GM23338 (cell line): ENCODE measurements at regions not wholly inside any gene's neighbourhood (a gene's known extent, or its start where the extent isn't known, plus 50 kb on each side); places are given as distances from the start of the nearest gene placed in this dataset.

Experiments
- ATAC-seq: fragments of 200-7000 bp; cut with Tn5 transposase; 3 replicates; pipeline ENCODE4 v1.9.1; 2020
- DNase-seq: peaks from one replicate; pipeline ENCODE4 v3.0.0-alpha.2; 2015; ENCODE audit warnings: low spot score
- H2AFZ ChIP-seq: fragments of 200-600 bp; sonication (generic); 2 replicates; pipeline ENCODE4 v1.8.0; 2016; ENCODE audit warnings: antibody characterized with exemption, mild to moderate bottlenecking, moderate library complexity
- H3F3A ChIP-seq: fragments of 200-600 bp; sonication (generic); replicated peaks from 2 replicates; pipeline ENCODE4 v1.8.0; 2017; ENCODE audit warnings: antibody characterized with exemption, mixed run types, low read depth
- H3K27ac ChIP-seq: fragments of 200-600 bp; sonication (generic); 2 replicates; pipeline ENCODE4 v1.6.1; 2016; ENCODE audit warnings: low read depth
- H3K27me3 ChIP-seq: fragments of 200-600 bp; sonication (generic); 2 replicates; pipeline ENCODE4 v1.8.0; 2016; ENCODE audit warnings: mild to moderate bottlenecking, mixed run types, moderate library complexity; ENCODE audit not compliant: insufficient read depth
- H3K36me3 ChIP-seq: fragments of 200-600 bp; sonication (generic); 2 replicates; pipeline ENCODE4 v1.8.0; 2016; ENCODE audit warnings: mild to moderate bottlenecking; ENCODE audit not compliant: insufficient read depth
- H3K4me1 ChIP-seq: fragments of 200-600 bp; sonication (generic); 2 replicates; pipeline ENCODE4 v1.8.0; 2016; ENCODE audit warnings: mild to moderate bottlenecking, moderate library complexity; ENCODE audit not compliant: insufficient read depth
- H3K4me2 ChIP-seq: fragments of 200-600 bp; sonication (generic); 2 replicates; pipeline ENCODE4 v1.7.1; 2017; ENCODE audit warnings: mixed run types
- H3K4me3 ChIP-seq: fragments of 200-600 bp; sonication (generic); 2 replicates; pipeline ENCODE4 v1.6.1; 2016; ENCODE audit warnings: mixed run types
- H3K79me2 ChIP-seq: fragments of 200-600 bp; sonication (generic); replicated peaks from 2 replicates; pipeline ENCODE4 v1.8.0; 2017; ENCODE audit warnings: mild to moderate bottlenecking; ENCODE audit not compliant: insufficient read depth
- H3K9me2 ChIP-seq: fragments of 200-600 bp; sonication (generic); 2 replicates; pipeline ENCODE4 v1.8.0; 2017; ENCODE audit not compliant: insufficient read depth
- H4K20me1 ChIP-seq: fragments of 200-600 bp; sonication (generic); replicated peaks from 2 replicates; pipeline ENCODE4 v1.8.0; 2017; ENCODE audit warnings: mild to moderate bottlenecking; ENCODE audit not compliant: insufficient read depth
- H3K27ac Mint-ChIP-seq: 2 replicates; pipeline ENCODE4 v1.8.0; 2020; ENCODE audit warnings: inconsistent platforms, mild to moderate bottlenecking, moderate library complexity, mixed read lengths
- H3K27me3 Mint-ChIP-seq: 3 replicates; pipeline ENCODE4 v1.8.0; 2022; ENCODE audit warnings: low read depth, mild to moderate bottlenecking, moderate library complexity, mixed read lengths, inconsistent platforms; ENCODE audit not compliant: insufficient read depth, poor library complexity
- H3K36me3 Mint-ChIP-seq: 3 replicates; pipeline ENCODE4 v1.8.0; 2021; ENCODE audit warnings: low read depth, mild to moderate bottlenecking, inconsistent platforms, moderate library complexity, mixed read lengths
- H3K4me1 Mint-ChIP-seq: 3 replicates; pipeline ENCODE4 v1.8.0; 2020; ENCODE audit warnings: mild to moderate bottlenecking, inconsistent platforms, mixed read lengths
- H3K4me3 Mint-ChIP-seq: 3 replicates; pipeline ENCODE4 v1.8.0; 2021; ENCODE audit warnings: moderate library complexity, mild to moderate bottlenecking, inconsistent platforms, mixed read lengths
- H3K9me3 Mint-ChIP-seq: 3 replicates; pipeline ENCODE4 v1.8.0; 2020; ENCODE audit warnings: moderate library complexity, mild to moderate bottlenecking, inconsistent platforms, mixed read lengths
- CREB1 ChIP-seq: fragments of 250-450 bp; sonication (Bioruptor Pico); IDR thresholded peaks from 2 replicates; pipeline ENCODE4 v1.5.0; 2020; ENCODE audit warnings: low read depth, mild to moderate bottlenecking, moderate library complexity
- EZH2 ChIP-seq: fragments of 200-600 bp; sonication (generic); IDR thresholded peaks from one replicate; pipeline ENCODE4 v1.8.0; 2017; ENCODE audit warnings: antibody characterized with exemption, mild to moderate bottlenecking, low read depth; ENCODE audit not compliant: unreplicated experiment
- EZH2phosphoT487 ChIP-seq: fragments of 200-600 bp; sonication (generic); IDR thresholded peaks from one replicate; pipeline ENCODE4 v1.8.1; 2018; ENCODE audit warnings: antibody characterized with exemption; ENCODE audit not compliant: unreplicated experiment
- JUNB ChIP-seq: IDR thresholded peaks from one replicate; pipeline ENCODE4 v1.6.1; 2016; ENCODE audit warnings: antibody characterized with exemption; ENCODE audit not compliant: unreplicated experiment
- POLR2AphosphoS5 ChIP-seq: IDR thresholded peaks from 2 replicates; pipeline ENCODE4 v1.6.1; 2016; ENCODE audit warnings: antibody characterized with exemption, low read depth
- STAT1 ChIP-seq: IDR thresholded peaks from one replicate; pipeline ENCODE4 v1.6.1; 2016; ENCODE audit warnings: antibody characterized with exemption; ENCODE audit not compliant: unreplicated experiment
- ZNF114 ChIP-seq: fragments of 250-450 bp; sonication (Bioruptor Pico); IDR thresholded peaks from 2 replicates; pipeline ENCODE4 v1.5.0; 2020; ENCODE audit warnings: mild to moderate bottlenecking, moderate library complexity
- ZNF331 ChIP-seq: fragments of 250-450 bp; sonication (Bioruptor Pico); IDR thresholded peaks from 2 replicates; pipeline ENCODE4 v1.5.0; 2020; ENCODE audit warnings: low read depth, mild to moderate bottlenecking, moderate library complexity
- TF ChIP-seq, protein P1 (sequence below): fragments of 250-450 bp; sonication (Bioruptor Pico); IDR thresholded peaks from 2 replicates; pipeline ENCODE4 v1.5.0; 2020; ENCODE audit warnings: mild to moderate bottlenecking, moderate library complexity

DNA sequence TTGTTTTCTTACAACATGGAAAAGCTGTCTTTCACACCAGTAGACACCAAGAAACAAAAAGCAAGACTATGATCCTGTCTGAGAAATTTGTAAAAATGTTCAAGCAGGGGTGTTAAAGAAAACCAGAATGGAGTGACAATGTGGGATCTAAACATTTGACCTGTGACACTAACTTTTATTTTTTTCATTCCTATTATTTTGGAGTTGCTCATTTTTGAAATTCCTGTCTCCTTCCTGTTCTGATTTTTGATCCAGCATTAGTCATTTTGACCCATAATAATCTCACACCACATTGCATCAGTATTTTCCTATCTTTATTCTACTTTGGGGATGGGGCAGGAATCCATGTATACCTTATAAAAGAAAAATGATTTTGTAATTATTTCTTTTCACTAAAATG lies 164.2 kb downstream of the DLEU7 start (continued):
- TF ChIP-seq, protein P1, sequence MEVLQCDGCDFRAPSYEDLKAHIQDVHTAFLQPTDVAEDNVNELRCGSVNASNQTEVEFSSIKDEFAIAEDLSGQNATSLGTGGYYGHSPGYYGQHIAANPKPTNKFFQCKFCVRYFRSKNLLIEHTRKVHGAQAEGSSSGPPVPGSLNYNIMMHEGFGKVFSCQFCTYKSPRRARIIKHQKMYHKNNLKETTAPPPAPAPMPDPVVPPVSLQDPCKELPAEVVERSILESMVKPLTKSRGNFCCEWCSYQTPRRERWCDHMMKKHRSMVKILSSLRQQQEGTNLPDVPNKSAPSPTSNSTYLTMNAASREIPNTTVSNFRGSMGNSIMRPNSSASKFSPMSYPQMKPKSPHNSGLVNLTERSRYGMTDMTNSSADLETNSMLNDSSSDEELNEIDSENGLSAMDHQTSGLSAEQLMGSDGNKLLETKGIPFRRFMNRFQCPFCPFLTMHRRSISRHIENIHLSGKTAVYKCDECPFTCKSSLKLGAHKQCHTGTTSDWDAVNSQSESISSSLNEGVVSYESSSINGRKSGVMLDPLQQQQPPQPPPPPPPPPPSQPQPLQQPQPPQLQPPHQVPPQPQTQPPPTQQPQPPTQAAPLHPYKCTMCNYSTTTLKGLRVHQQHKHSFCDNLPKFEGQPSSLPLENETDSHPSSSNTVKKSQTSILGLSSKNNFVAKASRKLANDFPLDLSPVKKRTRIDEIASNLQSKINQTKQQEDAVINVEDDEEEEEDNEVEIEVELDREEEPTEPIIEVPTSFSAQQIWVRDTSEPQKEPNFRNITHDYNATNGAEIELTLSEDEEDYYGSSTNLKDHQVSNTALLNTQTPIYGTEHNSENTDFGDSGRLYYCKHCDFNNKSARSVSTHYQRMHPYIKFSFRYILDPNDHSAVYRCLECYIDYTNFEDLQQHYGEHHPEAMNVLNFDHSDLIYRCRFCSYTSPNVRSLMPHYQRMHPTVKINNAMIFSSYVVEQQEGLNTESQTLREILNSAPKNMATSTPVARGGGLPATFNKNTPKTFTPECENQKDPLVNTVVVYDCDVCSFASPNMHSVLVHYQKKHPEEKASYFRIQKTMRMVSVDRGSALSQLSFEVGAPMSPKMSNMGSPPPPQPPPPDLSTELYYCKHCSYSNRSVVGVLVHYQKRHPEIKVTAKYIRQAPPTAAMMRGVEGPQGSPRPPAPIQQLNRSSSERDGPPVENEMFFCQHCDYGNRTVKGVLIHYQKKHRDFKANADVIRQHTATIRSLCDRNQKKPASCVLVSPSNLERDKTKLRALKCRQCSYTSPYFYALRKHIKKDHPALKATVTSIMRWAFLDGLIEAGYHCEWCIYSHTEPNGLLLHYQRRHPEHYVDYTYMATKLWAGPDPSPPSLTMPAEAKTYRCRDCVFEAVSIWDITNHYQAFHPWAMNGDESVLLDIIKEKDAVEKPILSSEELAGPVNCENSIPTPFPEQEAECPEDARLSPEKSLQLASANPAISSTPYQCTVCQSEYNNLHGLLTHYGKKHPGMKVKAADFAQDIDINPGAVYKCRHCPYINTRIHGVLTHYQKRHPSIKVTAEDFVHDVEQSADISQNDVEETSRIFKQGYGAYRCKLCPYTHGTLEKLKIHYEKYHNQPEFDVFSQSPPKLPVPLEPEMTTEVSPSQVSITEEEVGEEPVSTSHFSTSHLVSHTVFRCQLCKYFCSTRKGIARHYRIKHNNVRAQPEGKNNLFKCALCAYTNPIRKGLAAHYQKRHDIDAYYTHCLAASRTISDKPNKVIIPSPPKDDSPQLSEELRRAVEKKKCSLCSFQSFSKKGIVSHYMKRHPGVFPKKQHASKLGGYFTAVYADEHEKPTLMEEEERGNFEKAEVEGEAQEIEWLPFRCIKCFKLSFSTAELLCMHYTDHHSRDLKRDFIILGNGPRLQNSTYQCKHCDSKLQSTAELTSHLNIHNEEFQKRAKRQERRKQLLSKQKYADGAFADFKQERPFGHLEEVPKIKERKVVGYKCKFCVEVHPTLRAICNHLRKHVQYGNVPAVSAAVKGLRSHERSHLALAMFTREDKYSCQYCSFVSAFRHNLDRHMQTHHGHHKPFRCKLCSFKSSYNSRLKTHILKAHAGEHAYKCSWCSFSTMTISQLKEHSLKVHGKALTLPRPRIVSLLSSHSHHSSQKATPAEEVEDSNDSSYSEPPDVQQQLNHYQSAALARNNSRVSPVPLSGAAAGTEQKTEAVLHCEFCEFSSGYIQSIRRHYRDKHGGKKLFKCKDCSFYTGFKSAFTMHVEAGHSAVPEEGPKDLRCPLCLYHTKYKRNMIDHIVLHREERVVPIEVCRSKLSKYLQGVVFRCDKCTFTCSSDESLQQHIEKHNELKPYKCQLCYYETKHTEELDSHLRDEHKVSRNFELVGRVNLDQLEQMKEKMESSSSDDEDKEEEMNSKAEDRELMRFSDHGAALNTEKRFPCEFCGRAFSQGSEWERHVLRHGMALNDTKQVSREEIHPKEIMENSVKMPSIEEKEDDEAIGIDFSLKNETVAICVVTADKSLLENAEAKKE, result no peak
- TF ChIP-seq ZNF114 (CRISPR knock-in tag) (no peak), ZNF331 (no peak), JUNB (no peak)

DNA sequence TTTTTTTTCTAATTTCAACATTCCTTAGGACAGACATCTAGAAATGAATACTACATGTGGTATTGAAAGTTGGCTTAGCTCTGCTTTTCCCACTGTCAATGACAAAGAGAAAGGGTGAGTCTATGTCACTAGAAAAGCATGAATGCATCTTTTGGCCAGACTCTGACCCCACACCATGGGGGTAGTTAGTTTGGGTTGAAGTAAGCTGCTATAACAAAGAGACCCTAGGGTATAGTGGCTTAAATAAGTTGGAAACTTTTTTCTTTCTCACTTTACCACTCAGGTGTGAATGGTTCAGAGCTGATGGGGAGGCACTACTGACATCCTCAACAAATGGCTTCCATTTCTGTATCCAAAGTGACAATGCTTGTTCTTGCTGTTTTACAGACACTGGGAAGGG lies 161.5 kb downstream of the DLEU7 start:
- H3F3A ChIP-seq, result no peaks in the 10 kb centered on the region
- H3K4me2 ChIP-seq, result no peak overlapping the region
- no peaks in the 10 kb centered on the region for H3K36me3 ChIP-seq
- ATAC-seq, result no peak
- Mint-ChIP-seq H3K27ac (no peak overlapping the region), H3K4me3 (no peak overlapping the region), H3K9me3 (no peaks in the 10 kb centered on the region), H3K4me1 (peaks cover 12% of the 10 kb centered on the region; the same call in 2 of the 3 replicates), H3K27me3 (peaks cover 2% of the 10 kb centered on the region), H3K36me3 (no peaks in the 10 kb centered on the region)
- H2AFZ ChIP-seq, result no peak overlapping the region
- no peak overlapping the region for H3K27ac ChIP-seq
- no peaks in the 10 kb centered on the region for H3K79me2 ChIP-seq
- DNase-seq, result no peak
- H3K27me3 ChIP-seq, result no peaks in the 10 kb centered on the region
- no peaks in the 10 kb centered on the region for H3K9me2 ChIP-seq
- peaks cover 9% of the 10 kb centered on the region for H3K4me1 ChIP-seq
- TF ChIP-seq JUNB, result no peak
- no peak for TF ChIP-seq ZNF114 (CRISPR knock-in tag)
- no peak for TF ChIP-seq EZH2phosphoT487
- no peak for TF ChIP-seq CREB1 (CRISPR knock-in tag)
- no peak for TF ChIP-seq EZH2
- no peak for TF ChIP-seq STAT1
- no peak for TF ChIP-seq POLR2AphosphoS5
- no peaks in the 10 kb centered on the region for H4K20me1 ChIP-seq
- no peak overlapping the region for H3K4me3 ChIP-seq
